ENCODE measurements at regions not wholly inside any gene's neighbourhood (a gene's known extent, or its start where the extent isn't known, plus 50 kb on each side); places are given as distances from the start of the nearest gene placed in this dataset.
"Not testable (repeated sequence)": the region's sequence is repeated elsewhere in the genome, so short reads cannot be mapped to it uniquely, and the experiment has no call there.

- DNase-seq (ENCODE audit: low read depth, low spot score) = peak; percentile 10
Observed at GRCh38 chr3:95154766-95155165, 1091.9 kb downstream of the NSUN3 start.

GRCh38 chr3:95162794-95163193 is 1099.9 kb downstream of the NSUN3 start:
- no peak for DNase-seq (ENCODE audit: low read depth, low spot score)

- no peak for DNase-seq (ENCODE audit: low read depth, low spot score)
Observed at GRCh38 chr3:95167748-95168147, 1104.9 kb downstream of the NSUN3 start.

- no peak for DNase-seq (ENCODE audit: low read depth, low spot score)
Observed at GRCh38 chr3:95168526-95168925, 1105.7 kb downstream of the NSUN3 start.

- no peak for DNase-seq (ENCODE audit: low read depth, low spot score)
Observed at GRCh38 chr3:95172164-95172943, 1109.5 kb downstream of the NSUN3 start.

GRCh38 chr3:95177096-95177495 is 1114.2 kb downstream of the NSUN3 start:
- no peak for DNase-seq (ENCODE audit: low read depth, low spot score)

- no peak for DNase-seq (ENCODE audit: low read depth, low spot score)
Observed at GRCh38 chr3:95184038-95184437, 1121.2 kb downstream of the NSUN3 start.

GRCh38 chr3:95189348-95189747 is 1126.5 kb downstream of the NSUN3 start:
- no peak for DNase-seq (ENCODE audit: low read depth, low spot score)

- no peak for DNase-seq (ENCODE audit: low read depth, low spot score)
Observed at GRCh38 chr3:95197661-95198060, 1134.8 kb downstream of the NSUN3 start.

- no peak for DNase-seq (ENCODE audit: low read depth, low spot score)
Observed at GRCh38 chr3:95200384-95200783, 1137.5 kb downstream of the NSUN3 start.

- no peak for DNase-seq (ENCODE audit: low read depth, low spot score)
Observed at GRCh38 chr3:95210878-95211277, 1148.0 kb downstream of the NSUN3 start.

GRCh38 chr3:95212117-95212516 is 1149.3 kb downstream of the NSUN3 start:
- DNase-seq (ENCODE audit: low read depth, low spot score) = no peak

- no peak for DNase-seq (ENCODE audit: low read depth, low spot score)
Observed at GRCh38 chr3:95215437-95215957, 1152.6 kb downstream of the NSUN3 start.

GRCh38 chr3:95217661-95218060 is 1154.8 kb downstream of the NSUN3 start:
- no peak for DNase-seq (ENCODE audit: low read depth, low spot score)

- DNase-seq (ENCODE audit: low read depth, low spot score) = no peak
Observed at GRCh38 chr3:95218484-95218883, 1155.6 kb downstream of the NSUN3 start.

- DNase-seq (ENCODE audit: low read depth, low spot score) = no peak
Observed at GRCh38 chr3:95226437-95226836, 1163.6 kb downstream of the NSUN3 start.

- no peak for DNase-seq (ENCODE audit: low read depth, low spot score)
Observed at GRCh38 chr3:95227092-95227491, 1164.2 kb downstream of the NSUN3 start.

GRCh38 chr3:95228416-95228815 is 1165.6 kb downstream of the NSUN3 start:
- DNase-seq (ENCODE audit: low read depth, low spot score) = no peak

- no peak for DNase-seq (ENCODE audit: low read depth, low spot score)
Observed at GRCh38 chr3:95235916-95236315, 1173.1 kb downstream of the NSUN3 start.

- DNase-seq (ENCODE audit: low read depth, low spot score) = no peak
Observed at GRCh38 chr3:95237783-95238182, 1174.9 kb downstream of the NSUN3 start.

GRCh38 chr3:95240395-95240794 is 1177.5 kb downstream of the NSUN3 start:
- DNase-seq (ENCODE audit: low read depth, low spot score) = no peak

- DNase-seq (ENCODE audit: low read depth, low spot score) = not testable (repeated sequence)
Observed at GRCh38 chr3:95241256-95241655, 1178.4 kb downstream of the NSUN3 start.

- DNase-seq (ENCODE audit: low read depth, low spot score) = no peak
Observed at GRCh38 chr3:95246413-95246812, 1183.6 kb downstream of the NSUN3 start.

- DNase-seq (ENCODE audit: low read depth, low spot score) = no peak
Observed at GRCh38 chr3:95254061-95254460, 1191.2 kb downstream of the NSUN3 start.
